DOHH2 (cell line): ENCODE measurements at regions not wholly inside any gene's neighbourhood (a gene's known extent, or its start where the extent isn't known, plus 50 kb on each side); places are given as distances from the start of the nearest gene placed in this dataset.

Experiments used
- H3F3A ChIP-seq: fragments of 200-600 bp; sonication (generic), shearing (Covaris generic); 2 replicates; pipeline ENCODE4 v1.6.0; 2016; ENCODE audit warnings: antibody characterized with exemption, mild to moderate bottlenecking; ENCODE audit not compliant: control insufficient read depth, insufficient read depth
- H3K27ac ChIP-seq: fragments of 200-600 bp; sonication (generic); 2 replicates; pipeline ENCODE4 v1.5.1; 2014; ENCODE audit warnings: low read depth, mild to moderate bottlenecking, low read length, moderate library complexity
- H3K27me3 ChIP-seq: fragments of 200-600 bp; sonication (generic); 2 replicates; pipeline ENCODE4 v1.6.1; 2014; ENCODE audit warnings: mild to moderate bottlenecking, low read length, mixed read lengths; ENCODE audit not compliant: control insufficient read depth
- H3K36me3 ChIP-seq: fragments of 200-600 bp; sonication (generic); 2 replicates; pipeline ENCODE4 v1.6.1; 2014; ENCODE audit warnings: mild to moderate bottlenecking, low read length, moderate library complexity, mixed read lengths; ENCODE audit not compliant: control insufficient read depth
- H3K4me1 ChIP-seq: fragments of 200-600 bp; sonication (generic); 2 replicates; pipeline ENCODE4 v1.6.1; 2014; ENCODE audit warnings: mild to moderate bottlenecking, low read length, mixed read lengths; ENCODE audit not compliant: control insufficient read depth
- H3K4me2 ChIP-seq: fragments of 200-600 bp; sonication (generic); 2 replicates; pipeline ENCODE4 v1.6.0; 2014; ENCODE audit warnings: mild to moderate bottlenecking, low read length, moderate library complexity
- H3K4me3 ChIP-seq: fragments of 200-600 bp; sonication (generic); 2 replicates; pipeline ENCODE4 v1.5.1; 2014; ENCODE audit warnings: mild to moderate bottlenecking, low read length, mixed read lengths
- H3K79me2 ChIP-seq: fragments of 200-600 bp; sonication (generic); 2 replicates; pipeline ENCODE4 v1.6.1; 2014; ENCODE audit warnings: mild to moderate bottlenecking, low read length, mixed read lengths; ENCODE audit not compliant: control insufficient read depth
- H3K9me2 ChIP-seq: fragments of 200-600 bp; sonication (generic); replicated peaks from 2 replicates; pipeline ENCODE4 v1.6.1; 2014; ENCODE audit warnings: mild to moderate bottlenecking, low read length, mixed read lengths; ENCODE audit not compliant: control insufficient read depth
- H3K9me3 ChIP-seq: fragments of 200-600 bp; sonication (generic); 2 replicates; pipeline ENCODE4 v1.6.1; 2014; ENCODE audit warnings: antibody characterized with exemption, low read length, mixed read lengths; ENCODE audit not compliant: control insufficient read depth, insufficient read depth
- H4K20me1 ChIP-seq: fragments of 200-600 bp; sonication (generic); 2 replicates; pipeline ENCODE4 v1.6.0; 2014; ENCODE audit warnings: low read depth, mild to moderate bottlenecking, antibody characterized with exemption, low read length, moderate library complexity; ENCODE audit not compliant: control insufficient read depth, insufficient read depth
- EZH2phosphoT487 ChIP-seq: fragments of 200-600 bp; sonication (generic); IDR thresholded peaks from 2 replicates; pipeline ENCODE4 v1.6.1; 2017; ENCODE audit warnings: borderline replicate concordance, mild to moderate bottlenecking, antibody characterized with exemption, low read length, moderate library complexity, mixed read lengths
- TF ChIP-seq, protein P1 (sequence below): fragments of 200-600 bp; sonication (generic); IDR thresholded peaks from one replicate; pipeline ENCODE4 v1.5.1; 2014; ENCODE audit warnings: antibody characterized with exemption, mild to moderate bottlenecking, low read depth, low read length; ENCODE audit not compliant: poor library complexity, severe bottlenecking

DNA sequence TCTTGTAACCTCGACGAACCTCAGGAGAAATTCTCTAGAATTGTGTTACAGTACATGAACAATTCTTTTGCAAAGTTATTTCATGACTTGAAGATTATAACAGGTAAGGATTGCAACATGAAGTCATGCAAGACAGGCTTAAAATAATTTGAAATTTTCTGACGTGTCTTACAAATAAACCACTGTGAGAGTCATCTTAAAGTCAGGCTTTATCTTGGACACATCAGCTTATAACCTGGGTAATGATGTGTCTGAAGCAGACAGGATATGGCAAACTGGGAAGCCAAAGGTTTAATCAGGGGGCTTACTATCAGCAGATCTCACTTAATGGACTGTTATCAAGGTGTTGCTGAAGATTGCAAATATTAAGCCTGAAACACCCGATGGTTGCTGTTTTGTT, 407.8 kb downstream of the KLF5 start:
- H3K27me3 ChIP-seq: no peaks in the 10 kb centered on the region
- no peaks in the 10 kb centered on the region for H3K79me2 ChIP-seq
- no peaks in the 10 kb centered on the region for H3K4me1 ChIP-seq
- H4K20me1 ChIP-seq: no peaks in the 10 kb centered on the region
- H3K36me3 ChIP-seq: no peaks in the 10 kb centered on the region
- H3F3A ChIP-seq: no peaks in the 10 kb centered on the region
- TF ChIP-seq, protein P1, sequence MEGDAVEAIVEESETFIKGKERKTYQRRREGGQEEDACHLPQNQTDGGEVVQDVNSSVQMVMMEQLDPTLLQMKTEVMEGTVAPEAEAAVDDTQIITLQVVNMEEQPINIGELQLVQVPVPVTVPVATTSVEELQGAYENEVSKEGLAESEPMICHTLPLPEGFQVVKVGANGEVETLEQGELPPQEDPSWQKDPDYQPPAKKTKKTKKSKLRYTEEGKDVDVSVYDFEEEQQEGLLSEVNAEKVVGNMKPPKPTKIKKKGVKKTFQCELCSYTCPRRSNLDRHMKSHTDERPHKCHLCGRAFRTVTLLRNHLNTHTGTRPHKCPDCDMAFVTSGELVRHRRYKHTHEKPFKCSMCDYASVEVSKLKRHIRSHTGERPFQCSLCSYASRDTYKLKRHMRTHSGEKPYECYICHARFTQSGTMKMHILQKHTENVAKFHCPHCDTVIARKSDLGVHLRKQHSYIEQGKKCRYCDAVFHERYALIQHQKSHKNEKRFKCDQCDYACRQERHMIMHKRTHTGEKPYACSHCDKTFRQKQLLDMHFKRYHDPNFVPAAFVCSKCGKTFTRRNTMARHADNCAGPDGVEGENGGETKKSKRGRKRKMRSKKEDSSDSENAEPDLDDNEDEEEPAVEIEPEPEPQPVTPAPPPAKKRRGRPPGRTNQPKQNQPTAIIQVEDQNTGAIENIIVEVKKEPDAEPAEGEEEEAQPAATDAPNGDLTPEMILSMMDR: no peak
- TF ChIP-seq EZH2phosphoT487: no peak
- H3K9me3 ChIP-seq: no peaks in the 10 kb centered on the region
- no peak overlapping the region for H3K27ac ChIP-seq
- no peak overlapping the region for H3K4me2 ChIP-seq
- H3K9me2 ChIP-seq: no peaks in the 10 kb centered on the region
- H3K4me3 ChIP-seq: no peak overlapping the region

DNA sequence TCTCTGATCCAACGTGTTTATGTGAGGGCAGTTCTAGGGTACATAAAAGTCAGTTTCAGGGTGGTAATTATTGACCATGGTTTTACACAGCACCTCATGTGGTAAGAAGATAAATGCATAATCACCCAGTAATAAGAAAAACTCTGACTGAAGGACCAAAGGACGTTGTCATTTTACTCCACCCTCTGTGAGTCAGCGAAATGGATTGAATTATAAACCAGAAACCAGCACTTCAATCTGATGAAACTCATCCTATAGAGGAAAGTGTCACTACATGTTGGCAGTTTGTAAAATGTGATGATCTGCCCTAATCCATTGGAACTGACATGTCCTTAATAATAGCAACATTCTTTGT, 406.8 kb downstream of the KLF5 start:
- no peak overlapping the region for H3K4me3 ChIP-seq
- no peak overlapping the region for H3K27ac ChIP-seq
- no peaks in the 10 kb centered on the region for H3K4me1 ChIP-seq
- no peak for TF ChIP-seq EZH2phosphoT487
- H3K9me2 ChIP-seq: no peaks in the 10 kb centered on the region
- no peaks in the 10 kb centered on the region for H3K79me2 ChIP-seq
- no peaks in the 10 kb centered on the region for H3K27me3 ChIP-seq
- no peaks in the 10 kb centered on the region for H3K9me3 ChIP-seq
- no peaks in the 10 kb centered on the region for H3F3A ChIP-seq
- H4K20me1 ChIP-seq: no peaks in the 10 kb centered on the region
- no peaks in the 10 kb centered on the region for H3K36me3 ChIP-seq
- H3K4me2 ChIP-seq: no peak overlapping the region

DNA sequence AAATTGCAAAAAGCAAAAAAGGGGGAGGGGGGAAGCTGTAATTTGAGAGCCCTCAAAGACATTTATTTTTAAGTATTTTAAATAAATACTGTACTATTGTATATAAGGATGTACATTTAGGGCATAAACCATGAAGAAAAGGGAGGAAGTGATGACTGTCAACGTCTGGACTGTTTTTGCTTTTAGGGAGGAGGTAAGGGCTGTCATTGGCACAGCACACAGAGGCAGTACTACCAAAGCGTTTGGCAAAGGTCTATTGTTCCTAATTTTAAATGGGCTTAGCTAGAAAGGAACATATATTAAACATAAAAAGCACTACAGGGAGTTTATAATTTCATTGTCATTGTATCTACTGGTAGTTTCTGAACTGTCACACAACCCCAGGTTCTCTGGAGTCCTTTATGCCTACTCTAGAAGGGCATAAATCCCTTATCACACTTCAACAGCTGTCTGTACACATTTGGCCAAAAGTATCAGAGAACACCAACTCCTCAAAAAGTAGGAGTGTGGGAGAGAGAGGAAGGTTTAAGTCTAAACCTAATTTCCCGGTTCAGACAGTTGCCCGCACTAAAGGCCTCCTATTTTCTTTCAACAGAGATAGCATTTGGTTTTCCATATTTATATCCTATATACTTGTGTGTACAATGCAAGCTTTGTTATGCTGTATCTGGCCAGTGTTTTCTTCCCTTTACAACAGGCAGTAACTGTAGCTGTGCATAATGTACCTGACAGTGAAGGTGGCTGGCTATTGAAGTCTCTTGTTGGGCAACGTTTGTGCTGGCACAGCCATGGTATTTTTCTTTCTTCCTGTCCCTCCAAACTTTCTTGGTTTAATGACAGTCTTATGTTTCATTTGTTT, 406.2 kb downstream of the KLF5 start:
- H3K79me2 ChIP-seq: no peaks in the 10 kb centered on the region
- H3K27ac ChIP-seq: no peak overlapping the region
- H3K36me3 ChIP-seq: no peaks in the 10 kb centered on the region
- no peaks in the 10 kb centered on the region for H4K20me1 ChIP-seq
- H3K9me3 ChIP-seq: no peaks in the 10 kb centered on the region
- no peaks in the 10 kb centered on the region for H3K9me2 ChIP-seq
- H3K27me3 ChIP-seq: no peaks in the 10 kb centered on the region
- no peak overlapping the region for H3K4me3 ChIP-seq
- H3K4me1 ChIP-seq: no peaks in the 10 kb centered on the region
- TF ChIP-seq, protein P1: no peak
- TF ChIP-seq EZH2phosphoT487: no peak
- H3F3A ChIP-seq: no peaks in the 10 kb centered on the region
- H3K4me2 ChIP-seq: no peak overlapping the region

DNA sequence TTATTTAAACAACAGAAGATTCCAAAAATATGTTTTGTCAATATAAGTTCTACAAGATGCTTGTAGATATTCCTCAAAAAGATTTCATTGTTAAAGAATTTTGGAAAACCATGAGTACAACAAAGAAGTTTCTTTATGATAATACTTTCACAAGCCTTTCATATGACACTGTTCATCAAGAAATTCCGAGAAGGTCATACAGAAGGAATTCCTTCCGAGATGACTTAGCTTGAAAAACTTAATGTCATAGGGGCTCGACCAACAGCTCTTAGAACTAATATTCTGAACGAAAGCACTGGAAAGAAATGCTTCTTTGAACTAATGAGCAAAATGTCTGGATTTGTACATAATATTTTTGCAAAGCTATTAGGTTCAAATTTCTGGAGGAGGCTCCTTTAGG, 403.4 kb downstream of the KLF5 start:
- Histone ChIP-seq H3K4me3 (no peak overlapping the region), H3K4me1 (no peaks in the 10 kb centered on the region), H3K9me2 (no peaks in the 10 kb centered on the region), H3K79me2 (no peaks in the 10 kb centered on the region), H3K9me3 (no peaks in the 10 kb centered on the region), H3K4me2 (no peak overlapping the region), H3K27ac (no peak overlapping the region), H4K20me1 (no peaks in the 10 kb centered on the region), H3F3A (no peaks in the 10 kb centered on the region), H3K27me3 (no peaks in the 10 kb centered on the region), H3K36me3 (no peaks in the 10 kb centered on the region)
- TF ChIP-seq EZH2phosphoT487: no peak
- TF ChIP-seq, protein P1: no peak
